Loucy (cell line): ENCODE measurements at regions not wholly inside any gene's neighbourhood (a gene's known extent, or its start where the extent isn't known, plus 50 kb on each side); places are given as distances from the start of the nearest gene placed in this dataset.

Experiments
- H2AFZ ChIP-seq: fragments of 200-600 bp; sonication (generic); 2 replicates; pipeline ENCODE4 v1.6.0; 2016; ENCODE audit warnings: antibody characterized with exemption, mild to moderate bottlenecking, low read length, moderate library complexity
- H3F3A ChIP-seq: fragments of 200-600 bp; 2 replicates; pipeline ENCODE4 v1.6.0; 2016; ENCODE audit warnings: antibody characterized with exemption, low read depth, mild to moderate bottlenecking
- H3K27me3 ChIP-seq: fragments of 200-600 bp; sonication (generic); 2 replicates; pipeline ENCODE4 v1.6.1; 2014; ENCODE audit warnings: low read length, mild to moderate bottlenecking; ENCODE audit not compliant: insufficient read depth, poor library complexity, severe bottlenecking
- H3K36me3 ChIP-seq: fragments of 200-600 bp; sonication (generic); 2 replicates; pipeline ENCODE4 v1.6.1; 2016; ENCODE audit warnings: low read length; ENCODE audit not compliant: insufficient read depth
- H3K4me1 ChIP-seq: fragments of 200-600 bp; sonication (generic); 2 replicates; pipeline ENCODE4 v1.5.1; 2014; ENCODE audit warnings: low read length, mild to moderate bottlenecking; ENCODE audit not compliant: insufficient read depth, poor library complexity, severe bottlenecking
- H3K4me2 ChIP-seq: fragments of 200-600 bp; sonication (generic); 2 replicates; pipeline ENCODE4 v1.6.0; 2014; ENCODE audit warnings: antibody characterized with exemption, low read length, low read depth, mild to moderate bottlenecking; ENCODE audit not compliant: poor library complexity, severe bottlenecking
- H3K4me3 ChIP-seq: fragments of 200-600 bp; sonication (generic); 2 replicates; pipeline ENCODE4 v1.5.1; 2014; ENCODE audit warnings: low read length, mild to moderate bottlenecking, mixed read lengths; ENCODE audit not compliant: poor library complexity, severe bottlenecking
- H3K79me2 ChIP-seq: fragments of 200-600 bp; sonication (generic); 2 replicates; pipeline ENCODE4 v1.6.1; 2014; ENCODE audit warnings: low read length; ENCODE audit not compliant: insufficient read depth
- H3K9ac ChIP-seq: fragments of 200-600 bp; sonication (generic); 2 replicates; pipeline ENCODE4 v1.6.0; 2014; ENCODE audit warnings: mild to moderate bottlenecking, low read depth, low read length, moderate library complexity; ENCODE audit not compliant: poor library complexity, severe bottlenecking
- H3K9me2 ChIP-seq: fragments of 200-600 bp; sonication (generic); replicated peaks from 2 replicates; pipeline ENCODE4 v1.6.1; 2016; ENCODE audit warnings: low read depth, low read length, mixed read lengths
- H3K9me3 ChIP-seq: fragments of 200-600 bp; sonication (generic); 2 replicates; pipeline ENCODE4 v1.6.1; 2014; ENCODE audit warnings: mild to moderate bottlenecking, antibody characterized with exemption, low read length, low read depth; ENCODE audit not compliant: insufficient read depth
- H4K20me1 ChIP-seq: fragments of 200-600 bp; sonication (generic); 2 replicates; pipeline ENCODE4 v1.6.0; 2014; ENCODE audit warnings: antibody characterized with exemption, low read length, mild to moderate bottlenecking; ENCODE audit not compliant: insufficient read depth, poor library complexity, severe bottlenecking
- CTCF ChIP-seq: fragments of 200-600 bp; sonication (generic); conservative IDR thresholded peaks from 2 replicates; pipeline ENCODE4 v1.5.1; 2014; ENCODE audit warnings: mild to moderate bottlenecking, antibody characterized with exemption, low read length
- EZH2phosphoT487 ChIP-seq: fragments of 200-600 bp; IDR thresholded peaks from 2 replicates; pipeline ENCODE4 v1.6.1; 2018; ENCODE audit warnings: antibody characterized with exemption, mild to moderate bottlenecking, moderate library complexity, borderline replicate concordance

GRCh38 chr7:24502135-24502488, 71.1 kb upstream of the PALS2 start:
- Histone ChIP-seq H4K20me1 (no peaks in the 10 kb centered on the region), H3K79me2 (no peaks in the 10 kb centered on the region), H2AFZ (no peak overlapping the region), H3K4me2 (no peak overlapping the region), H3K4me1 (no peaks in the 10 kb centered on the region), H3K36me3 (no peaks in the 10 kb centered on the region), H3K9ac (no peak overlapping the region), H3K27me3 (no peaks in the 10 kb centered on the region), H3F3A (no peaks in the 10 kb centered on the region), H3K9me3 (no peaks in the 10 kb centered on the region), H3K4me3 (no peak overlapping the region), H3K9me2 (no peaks in the 10 kb centered on the region)
- no peak for TF ChIP-seq CTCF
- no peak for TF ChIP-seq EZH2phosphoT487

GRCh38 chr7:24503506-24503905, 69.7 kb upstream of the PALS2 start:
- H2AFZ ChIP-seq, result no peak overlapping the region
- H3K79me2 ChIP-seq, result no peaks in the 10 kb centered on the region
- no peaks in the 10 kb centered on the region for H3K36me3 ChIP-seq
- no peaks in the 10 kb centered on the region for H3K9me3 ChIP-seq
- H3K4me1 ChIP-seq, result no peaks in the 10 kb centered on the region
- H3K4me2 ChIP-seq, result no peak overlapping the region
- TF ChIP-seq EZH2phosphoT487, result no peak
- TF ChIP-seq CTCF, result no peak
- no peak overlapping the region for H3K9ac ChIP-seq
- H3F3A ChIP-seq, result no peaks in the 10 kb centered on the region
- no peaks in the 10 kb centered on the region for H3K9me2 ChIP-seq
- H3K4me3 ChIP-seq, result no peak overlapping the region
- no peaks in the 10 kb centered on the region for H4K20me1 ChIP-seq
- no peaks in the 10 kb centered on the region for H3K27me3 ChIP-seq

- no peak overlapping the region for H3K4me3 ChIP-seq
- no peaks in the 10 kb centered on the region for H3K9me3 ChIP-seq
- no peak overlapping the region for H3K9ac ChIP-seq
- H3K27me3 ChIP-seq, result no peaks in the 10 kb centered on the region
- H3K4me2 ChIP-seq, result no peak overlapping the region
- H3F3A ChIP-seq, result no peaks in the 10 kb centered on the region
- H3K36me3 ChIP-seq, result no peaks in the 10 kb centered on the region
- no peak overlapping the region for H2AFZ ChIP-seq
- H3K9me2 ChIP-seq, result no peaks in the 10 kb centered on the region
- no peaks in the 10 kb centered on the region for H3K4me1 ChIP-seq
- H4K20me1 ChIP-seq, result no peaks in the 10 kb centered on the region
- TF ChIP-seq CTCF, result no peak
- TF ChIP-seq EZH2phosphoT487, result no peak
- H3K79me2 ChIP-seq, result no peaks in the 10 kb centered on the region
Measured at GRCh38 chr7:24504040-24504439, 69.2 kb upstream of the PALS2 start.
